Left cardiac atrium (tissue), 4 donors: ENCODE measurements at regions not wholly inside any gene's neighbourhood (a gene's known extent, or its start where the extent isn't known, plus 50 kb on each side); places are given as distances from the start of the nearest gene placed in this dataset.

Source experiments
- ATAC-seq, 2 donors: fragments of 200-7000 bp; cut with Tn5 transposase; one replicate each; pipeline ENCODE4 v1.9.1; 2020; ENCODE audit warnings: mild to moderate bottlenecking in 2 of 2, moderate library complexity in 2 of 2
- DNase-seq: peaks from one replicate; pipeline ENCODE4 v3.0.0-alpha.2; 2020
- intact Hi-C, 2 donors: fragments of 100-400 bp; cut with DNase I; formaldehyde crosslinking; loops; one replicate each; pipeline versions ENCODE4 v1.14.1 to v1.15.1; 2022 to 2023
- donor health status: DM: no; HTN: yes; CAD: no.
- donor health status: DM: no; HTN: yes; CAD: no; lungs with severe emphysema.
- donor health status: DM: yes; HTN: yes; CAD: no.
- donor health status: Dilated cardiomyopathy.

DNA sequence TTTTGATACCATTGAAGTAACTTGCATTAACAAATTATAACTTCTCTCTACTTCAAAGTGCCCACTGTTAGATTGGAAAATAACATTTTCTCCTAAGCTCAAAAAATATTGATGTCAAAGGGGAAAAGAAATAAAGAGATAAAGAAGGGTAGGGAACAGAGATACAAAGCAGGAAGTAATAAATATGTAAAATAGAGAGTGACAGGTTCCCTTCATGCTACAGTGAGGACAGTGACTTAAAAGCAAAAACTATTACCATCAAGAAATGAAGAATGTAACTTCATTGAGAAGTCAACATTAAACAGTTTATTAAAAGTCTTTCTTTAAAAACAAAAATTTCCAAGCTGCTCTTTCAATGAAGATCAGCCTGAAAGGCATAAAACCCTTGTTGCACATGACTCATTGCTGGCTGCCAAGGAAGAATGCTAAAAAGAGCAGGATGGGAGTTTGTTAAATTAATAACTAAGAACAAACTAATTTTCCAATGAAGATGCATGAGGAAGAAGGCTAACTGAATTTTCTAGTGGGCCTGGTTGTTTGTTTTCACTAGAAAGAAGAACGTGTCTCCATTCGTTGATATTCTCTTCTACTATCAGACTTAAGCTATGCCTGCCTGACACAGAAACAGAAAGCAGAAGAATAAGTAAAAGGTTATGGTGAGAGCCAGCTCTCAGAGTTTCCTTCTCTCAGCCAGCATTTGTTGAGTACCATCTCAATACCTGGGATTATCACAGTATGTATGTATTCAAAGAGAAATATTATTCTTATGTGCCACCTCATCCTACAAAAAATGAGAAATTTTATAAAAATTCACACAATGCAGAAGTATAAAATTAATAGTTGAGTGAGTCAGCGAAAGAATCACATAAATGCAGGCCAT, 197.8 kb upstream of the NREP start:
- intact Hi-C loops: no loop called here
- no peak for ATAC-seq

DNA sequence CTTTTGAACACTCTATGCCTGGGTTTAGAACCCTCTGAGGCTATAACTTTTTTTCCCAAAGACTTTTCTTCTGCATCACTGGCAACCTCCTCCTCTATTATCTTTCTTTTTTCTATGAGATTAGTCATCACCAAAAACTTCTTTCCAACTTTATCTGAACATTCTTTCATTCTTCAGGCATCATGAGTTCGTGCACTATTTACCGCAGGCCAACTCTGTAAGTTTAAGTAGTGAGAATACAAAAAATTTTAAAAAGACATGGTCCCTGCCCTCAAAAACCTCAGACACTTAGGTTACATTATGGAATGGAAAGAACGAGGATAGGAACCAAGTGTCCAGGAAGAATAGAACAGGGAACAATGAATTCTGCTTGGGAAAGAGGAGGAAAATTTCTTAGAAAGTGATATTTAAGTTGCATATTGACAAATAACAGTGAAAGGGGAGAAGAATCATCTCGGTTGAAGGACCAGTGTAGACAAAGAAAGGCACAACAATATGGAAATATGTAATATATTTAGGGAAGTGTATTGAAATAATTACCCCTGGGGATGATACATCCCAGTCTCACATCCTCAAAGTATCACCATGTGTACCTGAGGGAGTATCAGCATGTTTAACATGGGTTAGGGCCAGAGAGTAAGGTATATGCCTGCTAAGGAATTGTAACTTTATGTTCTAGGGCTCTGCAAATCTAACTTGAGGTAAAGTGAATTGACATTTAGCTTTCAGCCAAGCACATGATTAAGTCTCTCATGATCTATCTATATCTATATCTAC, 196.5 kb upstream of the NREP start:
- intact Hi-C loops: no loop called here
- DNase-seq (no peak), ATAC-seq (peak in 1 of 2 donors; percentile 69)

More for the DNA sequence above, 197.8 kb upstream of the NREP start:
- no peak for DNase-seq

DNA sequence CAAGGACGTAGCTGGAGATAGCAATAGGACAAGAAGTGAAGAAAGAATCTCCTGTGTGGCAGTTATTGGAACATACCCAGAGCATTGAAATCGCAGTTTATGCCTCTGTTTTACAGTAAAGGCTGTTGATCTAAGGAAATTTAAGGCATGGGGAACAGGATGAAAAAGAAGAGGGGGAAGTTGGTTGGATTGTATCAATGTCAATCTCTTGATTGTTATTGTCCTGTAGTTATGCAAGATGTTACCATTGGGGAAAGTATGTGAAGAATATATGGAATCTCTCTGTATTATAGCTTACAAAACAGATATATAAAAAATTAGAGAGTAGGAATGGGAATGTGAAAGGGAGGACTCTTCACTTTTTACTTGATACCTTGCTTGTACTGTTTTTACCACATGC, 195.6 kb upstream of the NREP start:
- no peak for DNase-seq
- no peak for ATAC-seq
- intact Hi-C loops: no loop called here

DNA sequence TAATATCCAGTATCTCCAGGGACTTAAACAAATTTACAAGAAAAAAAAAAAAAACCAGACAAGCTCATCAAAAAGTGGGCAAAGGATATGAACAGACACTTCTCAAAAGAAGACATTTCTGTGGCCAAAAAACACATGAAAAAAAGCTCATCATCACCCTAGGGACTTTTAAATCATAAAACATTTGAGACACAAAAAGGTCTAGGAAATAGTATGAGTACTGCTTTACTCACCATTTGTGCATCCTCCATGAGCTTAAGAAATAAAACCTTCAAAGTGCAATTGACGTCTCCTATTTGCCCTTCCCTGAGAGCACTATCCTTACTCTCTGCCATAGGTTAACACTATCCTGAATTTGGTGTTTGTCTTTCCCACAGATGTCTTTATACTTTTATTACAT, 193.7 kb upstream of the NREP start:
- intact Hi-C loops: no loop called here
- DNase-seq (no peak), ATAC-seq (peak in 1 of 2 donors; percentile 7)

DNA sequence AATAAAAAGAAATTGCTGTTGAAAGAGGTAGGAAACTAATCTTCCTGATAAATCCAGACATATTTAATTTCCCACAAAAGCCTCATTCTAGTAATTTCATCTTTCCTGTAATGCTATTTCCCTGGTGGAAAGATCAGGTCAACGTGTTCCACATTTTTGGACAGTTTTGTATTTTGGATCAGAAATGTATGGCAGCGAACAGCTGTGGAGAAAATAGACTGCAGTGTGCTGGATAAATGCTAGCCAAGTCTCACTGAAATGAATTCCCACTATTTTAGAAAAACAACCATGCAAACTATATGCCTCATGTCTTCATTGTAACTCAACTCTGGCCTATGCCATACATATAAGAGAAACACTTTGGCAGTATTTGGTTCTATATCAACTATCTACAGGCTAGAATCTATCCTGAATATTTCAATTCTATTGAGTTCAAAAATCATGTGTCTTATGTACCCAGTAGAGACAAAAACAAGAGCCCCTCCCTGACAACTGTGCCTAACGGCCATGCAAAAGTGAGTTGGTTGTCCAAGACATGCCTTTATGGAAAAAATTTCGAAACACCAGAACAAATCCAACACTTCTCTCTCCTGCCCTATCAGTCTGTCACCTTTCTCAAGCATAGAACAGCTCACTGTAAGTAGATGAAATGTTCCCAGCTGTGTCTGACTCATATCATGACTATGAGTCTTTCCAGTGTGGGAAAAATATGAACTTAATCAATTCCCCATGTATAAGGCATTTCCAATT, 191.3 kb upstream of the NREP start:
- intact Hi-C loops: no loop called here
- DNase-seq: no peak
- peak in 1 of 2 donors; percentile 93 for ATAC-seq

DNA sequence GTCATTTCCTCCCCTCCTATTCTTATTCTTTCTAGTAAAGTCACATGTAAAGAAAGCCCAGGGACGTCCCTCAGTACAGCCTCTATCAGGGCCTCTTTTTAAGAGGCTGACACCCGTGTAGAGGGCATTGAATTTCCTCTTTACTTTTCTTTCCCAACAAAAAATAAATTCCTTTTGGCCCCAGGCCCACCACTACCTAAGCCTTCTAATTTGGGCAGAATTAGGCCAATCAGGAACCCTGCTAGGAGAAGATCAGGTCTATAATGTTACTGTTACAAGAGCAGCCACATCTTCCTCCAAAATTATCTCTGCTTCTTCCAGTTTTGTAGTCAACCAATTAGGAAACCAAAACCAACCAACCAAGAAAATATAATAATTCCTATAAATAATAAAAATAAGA, 189.6 kb upstream of the NREP start:
- ATAC-seq: no peak
- intact Hi-C loops: no loop called here
- DNase-seq: no peak

DNA sequence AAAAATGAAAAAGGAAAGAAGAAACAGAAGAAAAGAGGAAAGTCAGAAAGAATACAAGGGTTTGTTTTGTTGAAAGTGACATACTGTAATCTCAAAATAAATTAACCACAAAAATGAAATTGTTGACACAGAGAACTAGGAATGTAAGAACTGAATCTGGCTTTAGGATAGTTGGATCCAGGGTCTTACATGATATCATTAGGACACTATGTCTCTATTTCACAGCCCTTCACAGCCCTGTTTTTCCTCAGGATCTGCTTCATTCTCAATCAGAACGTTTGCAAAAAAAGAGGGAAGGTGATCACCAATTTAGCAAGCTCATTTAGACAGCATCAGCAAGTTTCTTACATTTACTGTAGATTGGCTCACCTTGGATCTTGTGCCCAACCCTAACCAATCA, 188.5 kb upstream of the NREP start:
- ATAC-seq (no peak), DNase-seq (no peak)

DNA sequence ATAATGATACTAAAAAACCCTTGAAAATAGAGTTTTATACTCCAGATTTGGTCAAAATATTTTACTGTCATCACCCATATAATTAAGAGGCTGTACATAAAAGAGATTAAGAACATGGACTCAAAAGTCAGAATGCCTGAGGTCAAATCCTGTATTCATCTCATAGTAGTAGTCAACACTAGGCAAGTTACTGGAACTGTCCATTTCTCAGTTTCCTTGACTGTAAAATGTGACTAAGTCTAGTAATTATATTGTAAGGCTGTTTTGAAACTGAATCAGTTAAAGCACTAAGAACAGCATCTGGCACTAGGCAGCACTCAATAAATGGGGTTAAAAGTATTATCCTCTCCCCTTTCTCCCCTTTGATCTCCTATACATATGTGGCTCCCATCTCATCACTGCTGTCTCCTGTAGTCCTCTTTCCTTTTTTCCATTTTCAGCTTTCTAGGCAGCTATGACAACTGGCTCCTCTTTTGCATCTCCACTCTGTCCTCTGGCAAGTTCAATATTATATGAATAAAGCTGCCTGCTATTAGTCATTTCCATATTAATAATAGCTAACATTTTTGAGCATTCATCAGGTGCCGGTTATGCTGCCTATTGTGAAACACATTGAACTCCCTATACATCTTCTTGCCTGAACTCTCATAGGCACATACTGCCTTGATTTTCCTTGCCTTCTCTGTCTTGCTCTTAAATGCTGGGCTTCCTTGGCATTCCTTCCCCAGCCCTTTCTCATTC, 185.8 kb upstream of the NREP start:
- DNase-seq (no peak), ATAC-seq (no peak)
- intact Hi-C loops: no loop called here

More for the DNA sequence above, 188.5 kb upstream of the NREP start:
- intact Hi-C loops: no loop called here

DNA sequence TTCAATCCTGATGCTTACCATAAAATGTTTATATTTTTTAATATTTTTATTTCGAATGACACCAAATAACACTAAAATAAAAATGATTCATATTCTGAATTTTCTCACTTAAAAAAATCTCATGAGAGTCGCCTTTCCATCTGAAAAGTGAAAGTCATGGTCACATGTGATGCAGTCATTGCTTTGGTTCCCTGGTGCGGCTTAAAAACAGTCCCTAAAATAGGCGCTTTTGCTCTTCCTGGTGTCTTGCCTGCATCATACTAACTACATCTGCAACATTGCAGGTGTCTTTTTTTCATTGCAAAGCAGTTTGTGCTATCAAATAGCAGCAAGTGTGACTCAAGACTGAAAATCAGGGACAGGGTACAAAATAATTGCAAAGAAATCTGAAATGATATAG, 185.2 kb upstream of the NREP start:
- ATAC-seq (no peak), DNase-seq (no peak)
- intact Hi-C loops: no loop called here

DNA sequence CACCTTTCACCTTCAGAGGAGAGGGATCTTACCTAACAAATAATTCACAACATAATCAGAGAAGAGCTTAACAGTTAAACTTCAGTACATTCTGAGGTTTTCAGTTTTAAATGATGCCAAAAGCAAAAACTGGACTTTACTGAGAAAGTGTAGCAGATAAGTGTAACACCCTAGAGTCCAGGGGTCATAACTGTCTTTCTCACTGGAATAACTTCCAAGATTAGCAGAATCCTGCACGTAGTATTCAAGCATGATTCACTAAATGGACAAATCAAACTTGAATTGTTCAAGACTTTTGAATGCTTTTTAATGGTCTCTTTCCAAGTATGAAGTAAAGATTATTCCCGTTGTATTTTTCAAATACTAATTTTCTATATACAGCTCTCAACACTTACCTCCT, 180.1 kb upstream of the NREP start:
- ATAC-seq (peak in 1 of 2 donors; percentile 72), DNase-seq (no peak)
- intact Hi-C loops: no loop called here

DNA sequence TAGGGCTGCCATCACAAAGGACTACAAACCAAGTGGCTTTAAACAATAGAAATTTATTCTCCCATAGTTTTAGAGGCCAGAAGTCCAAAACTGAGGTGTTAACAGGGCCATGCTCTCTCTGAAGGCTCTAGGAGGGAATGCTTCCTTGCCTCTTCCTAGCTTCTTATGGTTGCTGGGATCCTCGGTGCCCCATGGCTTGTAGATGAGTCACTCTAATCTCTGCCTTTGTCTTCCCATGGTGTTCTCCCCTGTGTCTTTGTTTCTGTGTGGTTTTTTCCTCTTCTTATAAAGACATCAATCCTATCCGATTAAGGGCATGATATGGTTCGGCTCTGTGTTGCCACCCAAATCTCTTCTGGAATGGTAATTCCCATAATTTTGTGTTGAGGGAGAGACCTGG, 178.8 kb upstream of the NREP start:
- no peak for DNase-seq
- intact Hi-C loops: no loop called here
- no peak for ATAC-seq

DNA sequence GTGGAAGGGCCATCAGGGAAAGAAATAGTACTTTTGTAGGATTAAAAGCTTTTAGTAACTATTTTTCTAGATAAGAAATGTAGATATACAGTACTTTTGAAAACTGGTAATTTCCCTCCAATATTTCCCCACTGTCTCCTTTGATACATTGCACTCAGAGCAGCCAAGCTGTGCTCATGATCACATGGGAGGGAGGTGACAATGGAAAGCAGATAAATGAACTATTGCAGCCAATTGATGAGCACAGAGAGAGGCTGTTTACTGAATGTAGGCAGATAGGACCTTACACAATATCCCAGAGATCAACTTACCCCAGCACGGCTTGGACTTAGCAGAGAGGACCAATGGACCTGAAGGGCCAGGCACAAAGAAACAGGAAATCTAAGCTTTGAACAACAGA, 178.0 kb upstream of the NREP start:
- DNase-seq (no peak), ATAC-seq (no peak)
- intact Hi-C loops: no loop called here

DNA sequence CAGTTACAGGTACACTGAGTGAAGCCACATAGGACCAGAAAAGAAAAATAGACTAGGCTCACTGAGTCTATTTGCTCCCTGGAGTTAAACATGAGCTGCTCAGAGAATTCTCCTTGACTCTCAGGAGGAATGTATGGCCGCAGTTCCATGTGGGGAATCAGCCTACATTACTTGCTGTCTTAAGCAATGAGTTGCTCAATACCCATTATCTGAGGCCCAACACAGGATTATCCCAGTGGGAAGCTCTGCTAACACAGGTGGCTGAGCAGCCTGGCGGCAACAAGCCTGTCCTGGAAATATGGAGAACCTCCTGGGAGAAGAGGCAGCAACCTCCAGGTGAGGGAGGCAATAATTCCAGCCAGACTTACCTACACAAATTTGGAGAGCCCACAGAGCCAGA, 177.5 kb upstream of the NREP start:
- ATAC-seq: no peak
- DNase-seq: no peak
- intact Hi-C loops: no loop called here

DNA sequence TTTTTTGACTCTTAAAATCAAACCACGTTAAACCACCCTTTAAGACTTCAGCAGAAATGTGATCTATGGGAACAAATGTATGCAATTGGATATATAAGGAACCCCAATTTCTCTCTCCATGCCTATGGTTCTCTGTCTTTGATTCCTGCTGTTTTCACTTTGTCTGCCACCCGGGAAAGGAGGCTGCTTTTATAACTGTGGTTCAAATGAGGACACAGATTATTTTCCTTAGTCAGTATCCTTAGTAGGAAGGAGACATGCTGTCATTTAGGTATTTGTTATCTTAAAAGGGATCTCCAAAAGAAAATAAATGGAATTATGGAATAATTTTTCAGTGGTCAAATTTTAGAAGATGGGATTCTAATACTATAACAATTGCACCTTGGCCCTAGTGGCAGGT, 176.1 kb upstream of the NREP start:
- ATAC-seq (no peak), DNase-seq (no peak)
- intact Hi-C loops: no loop called here

DNA sequence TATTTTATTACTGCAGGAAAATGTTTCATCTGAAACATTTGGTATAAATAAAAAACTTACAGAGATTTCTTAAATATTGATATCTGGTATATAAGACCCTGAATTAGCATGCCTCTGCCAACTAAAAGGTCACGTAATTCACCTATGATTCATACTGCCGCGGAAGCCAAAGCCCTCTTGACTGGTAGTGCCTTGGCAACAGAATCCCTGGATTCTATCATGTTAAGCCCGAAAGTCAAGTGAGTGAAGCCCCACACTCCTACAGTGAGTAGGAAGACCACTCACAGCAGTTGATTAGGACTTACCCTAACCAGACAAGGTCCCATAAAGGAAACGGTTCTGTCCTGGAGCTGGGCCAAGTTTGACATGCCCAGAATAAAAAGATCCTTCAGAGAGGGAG, 175.6 kb upstream of the NREP start:
- intact Hi-C loops: no loop called here
- ATAC-seq (peak; percentile 58 to 67), DNase-seq (peak; percentile 27)

DNA sequence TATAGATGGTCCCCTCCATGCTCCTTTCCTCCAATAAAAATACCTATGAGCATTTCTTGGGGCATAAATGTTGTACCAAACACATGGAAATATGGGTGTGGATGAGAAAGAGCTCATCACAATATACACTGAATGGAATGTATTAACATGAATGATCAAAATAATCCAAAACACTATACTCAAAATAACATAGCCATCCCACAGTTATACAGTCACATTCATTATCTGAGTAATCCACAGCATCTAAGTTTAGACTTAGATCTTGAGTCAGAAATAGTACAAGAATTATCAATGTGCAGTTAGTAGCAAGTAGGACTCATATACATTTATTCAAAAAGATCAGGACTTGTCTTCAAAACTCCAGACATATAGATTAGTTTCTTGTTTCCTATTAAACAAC, 175.2 kb upstream of the NREP start:
- ATAC-seq (no peak), DNase-seq (no peak)
- intact Hi-C loops: no loop called here

DNA sequence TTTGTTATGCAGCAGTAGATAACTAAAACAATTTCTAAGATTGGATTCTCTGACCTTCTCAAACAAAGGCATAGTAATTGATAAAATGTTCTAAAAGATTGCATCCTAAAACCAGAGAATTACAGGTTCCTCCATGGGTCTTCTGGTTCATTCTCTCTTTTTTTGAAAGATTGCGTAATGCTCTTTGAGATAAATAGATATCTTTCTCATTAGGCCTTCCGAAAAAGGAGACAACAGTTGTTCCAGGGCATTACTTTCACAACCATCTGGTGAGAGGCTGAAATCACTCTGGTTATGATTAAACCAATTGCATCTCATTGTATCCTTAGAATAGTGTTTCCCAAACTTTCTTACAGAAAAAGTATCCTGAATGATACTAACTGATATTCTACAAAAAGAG, 174.7 kb upstream of the NREP start:
- ATAC-seq (no peak), DNase-seq (no peak)
- intact Hi-C loops: no loop called here

DNA sequence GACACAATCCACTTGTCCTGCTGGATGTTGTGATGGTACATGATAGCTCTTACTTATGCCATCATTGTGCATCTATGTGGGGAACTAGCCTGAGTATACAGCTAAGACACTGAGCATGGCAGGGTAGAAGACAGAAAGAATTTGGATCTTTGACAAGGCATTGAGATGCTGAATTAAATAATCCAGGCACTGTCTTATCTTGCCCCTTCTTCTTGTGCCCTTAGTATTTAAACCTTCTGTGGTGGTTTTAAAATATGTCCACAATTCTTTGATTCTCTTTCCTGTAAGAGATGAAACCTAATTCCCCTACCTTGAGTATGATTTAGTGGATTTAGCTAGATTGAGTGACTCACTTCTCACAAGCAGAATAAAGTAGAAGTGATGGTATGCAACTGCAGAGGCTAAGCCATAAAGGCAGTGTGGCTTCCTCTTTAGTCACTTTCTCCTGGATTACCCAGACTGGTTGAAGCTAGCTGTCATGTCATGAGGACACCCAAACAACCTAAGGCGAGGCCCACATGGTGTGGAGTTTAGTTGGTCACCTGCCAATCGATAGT, 174.0 kb upstream of the NREP start:
- intact Hi-C loops: no loop called here
- peak in 1 of 2 donors; percentile 27 for ATAC-seq
- DNase-seq: no peak

DNA sequence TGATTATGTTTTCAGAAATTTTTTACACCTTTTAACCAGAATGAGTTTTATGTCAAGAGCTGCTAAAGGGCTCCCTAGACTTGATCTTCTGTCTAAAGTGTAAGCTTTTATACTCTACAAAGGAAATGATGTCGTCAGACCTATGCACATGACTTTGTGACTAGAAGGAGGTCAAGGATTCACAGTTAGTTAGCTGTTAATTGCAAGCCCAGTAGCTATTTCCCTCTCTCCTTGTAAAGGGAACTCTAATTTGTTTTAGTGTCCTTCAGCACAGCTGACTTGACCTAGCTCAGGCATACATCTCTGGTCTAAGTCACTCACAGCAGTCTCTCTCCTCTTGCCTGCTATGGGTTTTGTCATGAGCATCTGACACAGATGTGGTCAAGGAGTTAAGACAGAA, 173.5 kb upstream of the NREP start:
- no peak for ATAC-seq
- intact Hi-C loops: no loop called here
- DNase-seq: no peak
